ENCODE measurements at regions not wholly inside any gene's neighbourhood (a gene's known extent, or its start where the extent isn't known, plus 50 kb on each side); places are given as distances from the start of the nearest gene placed in this dataset.

DNA sequence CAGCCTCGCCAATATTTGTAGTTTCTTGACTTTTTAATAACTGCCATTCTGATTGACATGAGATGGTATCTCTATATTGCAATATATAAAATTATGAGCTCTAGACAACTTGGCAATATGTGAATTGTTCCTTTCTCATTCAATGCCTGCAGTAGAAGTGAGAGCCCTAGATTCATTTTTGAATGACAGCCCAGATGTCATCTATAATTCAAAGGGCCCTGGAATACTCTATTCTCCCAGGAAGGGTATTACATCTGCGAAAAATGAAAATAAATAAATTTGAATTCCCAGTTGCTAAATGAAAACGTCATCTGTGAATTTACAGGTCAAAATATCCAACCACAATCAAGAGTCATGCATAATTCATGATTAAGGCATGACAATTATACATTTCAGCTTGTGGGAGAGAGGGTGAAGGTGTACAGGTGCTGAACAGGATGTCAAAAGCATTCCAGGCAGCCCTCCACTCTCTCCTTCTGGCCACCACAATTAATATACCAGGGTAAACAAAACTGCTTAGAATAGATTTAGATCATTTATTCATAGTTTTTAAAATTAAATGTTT, 1147.3 kb downstream of the XPNPEP1 start (continued):
- TF ChIP-seq, protein P1, sequence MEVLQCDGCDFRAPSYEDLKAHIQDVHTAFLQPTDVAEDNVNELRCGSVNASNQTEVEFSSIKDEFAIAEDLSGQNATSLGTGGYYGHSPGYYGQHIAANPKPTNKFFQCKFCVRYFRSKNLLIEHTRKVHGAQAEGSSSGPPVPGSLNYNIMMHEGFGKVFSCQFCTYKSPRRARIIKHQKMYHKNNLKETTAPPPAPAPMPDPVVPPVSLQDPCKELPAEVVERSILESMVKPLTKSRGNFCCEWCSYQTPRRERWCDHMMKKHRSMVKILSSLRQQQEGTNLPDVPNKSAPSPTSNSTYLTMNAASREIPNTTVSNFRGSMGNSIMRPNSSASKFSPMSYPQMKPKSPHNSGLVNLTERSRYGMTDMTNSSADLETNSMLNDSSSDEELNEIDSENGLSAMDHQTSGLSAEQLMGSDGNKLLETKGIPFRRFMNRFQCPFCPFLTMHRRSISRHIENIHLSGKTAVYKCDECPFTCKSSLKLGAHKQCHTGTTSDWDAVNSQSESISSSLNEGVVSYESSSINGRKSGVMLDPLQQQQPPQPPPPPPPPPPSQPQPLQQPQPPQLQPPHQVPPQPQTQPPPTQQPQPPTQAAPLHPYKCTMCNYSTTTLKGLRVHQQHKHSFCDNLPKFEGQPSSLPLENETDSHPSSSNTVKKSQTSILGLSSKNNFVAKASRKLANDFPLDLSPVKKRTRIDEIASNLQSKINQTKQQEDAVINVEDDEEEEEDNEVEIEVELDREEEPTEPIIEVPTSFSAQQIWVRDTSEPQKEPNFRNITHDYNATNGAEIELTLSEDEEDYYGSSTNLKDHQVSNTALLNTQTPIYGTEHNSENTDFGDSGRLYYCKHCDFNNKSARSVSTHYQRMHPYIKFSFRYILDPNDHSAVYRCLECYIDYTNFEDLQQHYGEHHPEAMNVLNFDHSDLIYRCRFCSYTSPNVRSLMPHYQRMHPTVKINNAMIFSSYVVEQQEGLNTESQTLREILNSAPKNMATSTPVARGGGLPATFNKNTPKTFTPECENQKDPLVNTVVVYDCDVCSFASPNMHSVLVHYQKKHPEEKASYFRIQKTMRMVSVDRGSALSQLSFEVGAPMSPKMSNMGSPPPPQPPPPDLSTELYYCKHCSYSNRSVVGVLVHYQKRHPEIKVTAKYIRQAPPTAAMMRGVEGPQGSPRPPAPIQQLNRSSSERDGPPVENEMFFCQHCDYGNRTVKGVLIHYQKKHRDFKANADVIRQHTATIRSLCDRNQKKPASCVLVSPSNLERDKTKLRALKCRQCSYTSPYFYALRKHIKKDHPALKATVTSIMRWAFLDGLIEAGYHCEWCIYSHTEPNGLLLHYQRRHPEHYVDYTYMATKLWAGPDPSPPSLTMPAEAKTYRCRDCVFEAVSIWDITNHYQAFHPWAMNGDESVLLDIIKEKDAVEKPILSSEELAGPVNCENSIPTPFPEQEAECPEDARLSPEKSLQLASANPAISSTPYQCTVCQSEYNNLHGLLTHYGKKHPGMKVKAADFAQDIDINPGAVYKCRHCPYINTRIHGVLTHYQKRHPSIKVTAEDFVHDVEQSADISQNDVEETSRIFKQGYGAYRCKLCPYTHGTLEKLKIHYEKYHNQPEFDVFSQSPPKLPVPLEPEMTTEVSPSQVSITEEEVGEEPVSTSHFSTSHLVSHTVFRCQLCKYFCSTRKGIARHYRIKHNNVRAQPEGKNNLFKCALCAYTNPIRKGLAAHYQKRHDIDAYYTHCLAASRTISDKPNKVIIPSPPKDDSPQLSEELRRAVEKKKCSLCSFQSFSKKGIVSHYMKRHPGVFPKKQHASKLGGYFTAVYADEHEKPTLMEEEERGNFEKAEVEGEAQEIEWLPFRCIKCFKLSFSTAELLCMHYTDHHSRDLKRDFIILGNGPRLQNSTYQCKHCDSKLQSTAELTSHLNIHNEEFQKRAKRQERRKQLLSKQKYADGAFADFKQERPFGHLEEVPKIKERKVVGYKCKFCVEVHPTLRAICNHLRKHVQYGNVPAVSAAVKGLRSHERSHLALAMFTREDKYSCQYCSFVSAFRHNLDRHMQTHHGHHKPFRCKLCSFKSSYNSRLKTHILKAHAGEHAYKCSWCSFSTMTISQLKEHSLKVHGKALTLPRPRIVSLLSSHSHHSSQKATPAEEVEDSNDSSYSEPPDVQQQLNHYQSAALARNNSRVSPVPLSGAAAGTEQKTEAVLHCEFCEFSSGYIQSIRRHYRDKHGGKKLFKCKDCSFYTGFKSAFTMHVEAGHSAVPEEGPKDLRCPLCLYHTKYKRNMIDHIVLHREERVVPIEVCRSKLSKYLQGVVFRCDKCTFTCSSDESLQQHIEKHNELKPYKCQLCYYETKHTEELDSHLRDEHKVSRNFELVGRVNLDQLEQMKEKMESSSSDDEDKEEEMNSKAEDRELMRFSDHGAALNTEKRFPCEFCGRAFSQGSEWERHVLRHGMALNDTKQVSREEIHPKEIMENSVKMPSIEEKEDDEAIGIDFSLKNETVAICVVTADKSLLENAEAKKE (CRISPR knock-in tag; IDR thresholded peaks at IDR 0.05), result no peak
- TF ChIP-seq STAT1 (IDR thresholded peaks at IDR 0.05; ENCODE audit: unreplicated experiment) (no peak), EZH2phosphoT487 (IDR thresholded peaks at IDR 0.05; ENCODE audit: unreplicated experiment) (no peak)

DNA sequence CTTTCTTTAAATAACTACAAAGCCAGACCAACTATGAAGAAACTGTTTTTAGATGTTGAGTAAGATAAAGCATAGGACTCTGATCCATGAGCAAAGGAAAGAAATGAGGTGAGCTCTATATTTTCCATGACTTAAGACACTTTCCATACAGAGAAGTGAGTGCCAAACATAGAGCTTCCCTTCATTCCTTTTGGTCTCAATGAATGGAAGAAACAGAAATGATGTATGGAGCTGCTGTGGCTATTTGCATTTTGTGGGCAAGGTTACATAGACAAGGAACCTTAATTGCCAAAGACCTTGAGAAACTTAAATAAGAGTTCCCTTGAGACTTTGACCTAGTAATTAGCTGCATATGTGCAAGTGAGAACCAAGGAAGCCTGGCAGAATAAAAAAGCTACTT, 1152.2 kb downstream of the XPNPEP1 start:
- ATAC-seq (no peak), DNase-seq (ENCODE audit: low spot score) (no peak)
- H3K27ac ChIP-seq (ENCODE audit: low read depth), result no peak overlapping the region
- TF ChIP-seq EZH2phosphoT487 (IDR thresholded peaks at IDR 0.05; ENCODE audit: unreplicated experiment), result no peak
- TF ChIP-seq ZNF114 (CRISPR knock-in tag; IDR thresholded peaks at IDR 0.05), result no peak
- Mint-ChIP-seq H3K27ac (no peak overlapping the region), H3K36me3 (ENCODE audit: low read depth) (no peaks in the 10 kb centered on the region), H3K4me1 (no peaks in the 10 kb centered on the region), H3K27me3 (ENCODE audit: insufficient read depth, low read depth, poor library complexity) (peaks cover 2% of the 10 kb centered on the region), H3K4me3 (no peak overlapping the region), H3K9me3 (no peaks in the 10 kb centered on the region)
- no peaks in the 10 kb centered on the region for H4K20me1 ChIP-seq (replicated peaks; ENCODE audit: insufficient read depth)
- no peaks in the 10 kb centered on the region for H3K27me3 ChIP-seq (ENCODE audit: insufficient read depth)
- no peak overlapping the region for H3K4me2 ChIP-seq
- H3K36me3 ChIP-seq (ENCODE audit: insufficient read depth), result no peaks in the 10 kb centered on the region
- no peak overlapping the region for H3K4me3 ChIP-seq
- no peak overlapping the region for H2AFZ ChIP-seq
- peaks cover 19% of the 10 kb centered on the region for H3K9me2 ChIP-seq (ENCODE audit: insufficient read depth)
- no peaks in the 10 kb centered on the region for H3K79me2 ChIP-seq (replicated peaks; ENCODE audit: insufficient read depth)
- H3K4me1 ChIP-seq (ENCODE audit: insufficient read depth), result no peaks in the 10 kb centered on the region
- H3F3A ChIP-seq (replicated peaks; ENCODE audit: low read depth), result no peaks in the 10 kb centered on the region

DNA sequence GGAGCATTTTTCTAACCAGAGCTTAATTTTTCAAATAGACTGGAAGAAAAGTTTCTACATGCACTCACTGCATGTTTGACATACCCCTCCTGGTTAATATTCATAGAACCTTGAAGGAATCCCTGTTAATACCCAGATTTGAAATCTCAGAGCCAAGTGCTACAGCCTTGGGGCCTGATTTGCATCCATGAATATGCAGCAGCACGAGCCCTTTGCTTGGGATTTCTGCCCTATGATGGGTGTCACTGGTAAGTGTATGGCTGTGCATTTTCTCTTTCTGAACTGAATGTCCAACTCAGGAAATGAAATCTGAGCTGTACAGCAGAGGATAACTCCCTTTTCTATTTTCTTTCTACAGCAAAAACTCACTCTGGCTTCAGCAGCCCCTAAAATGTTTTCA, 1157.5 kb downstream of the XPNPEP1 start:
- peaks cover 27% of the 10 kb centered on the region for H3K9me2 ChIP-seq (ENCODE audit: insufficient read depth)
- ATAC-seq, result no peak
- H4K20me1 ChIP-seq (replicated peaks; ENCODE audit: insufficient read depth), result no peaks in the 10 kb centered on the region
- H3F3A ChIP-seq (replicated peaks; ENCODE audit: low read depth), result no peaks in the 10 kb centered on the region
- H2AFZ ChIP-seq, result no peak overlapping the region
- no peaks in the 10 kb centered on the region for H3K79me2 ChIP-seq (replicated peaks; ENCODE audit: insufficient read depth)
- no peaks in the 10 kb centered on the region for H3K4me1 ChIP-seq (ENCODE audit: insufficient read depth)
- H3K4me2 ChIP-seq, result no peak overlapping the region
- H3K9me3 Mint-ChIP-seq, result no peaks in the 10 kb centered on the region
- H3K36me3 Mint-ChIP-seq (ENCODE audit: low read depth), result no peaks in the 10 kb centered on the region
- H3K27me3 ChIP-seq (ENCODE audit: insufficient read depth), result no peaks in the 10 kb centered on the region
- no peak for DNase-seq (ENCODE audit: low spot score)
- no peak overlapping the region for H3K27ac ChIP-seq (ENCODE audit: low read depth)
- H3K36me3 ChIP-seq (ENCODE audit: insufficient read depth), result no peaks in the 10 kb centered on the region
- no peaks in the 10 kb centered on the region for H3K27me3 Mint-ChIP-seq (ENCODE audit: insufficient read depth, low read depth, poor library complexity)
- no peak overlapping the region for H3K4me3 ChIP-seq
- H3K27ac Mint-ChIP-seq, result no peak overlapping the region
- no peak overlapping the region for H3K4me3 Mint-ChIP-seq
- no peaks in the 10 kb centered on the region for H3K4me1 Mint-ChIP-seq
- TF ChIP-seq STAT1 (IDR thresholded peaks at IDR 0.05; ENCODE audit: unreplicated experiment) (no peak), JUNB (IDR thresholded peaks at IDR 0.05; ENCODE audit: unreplicated experiment) (no peak), ZNF331 (CRISPR knock-in tag; IDR thresholded peaks at IDR 0.05; ENCODE audit: low read depth) (no peak)

Measured in GM23338 (cell line).